ENCODE measurements at regions not wholly inside any gene's neighbourhood (a gene's known extent, or its start where the extent isn't known, plus 50 kb on each side); places are given as distances from the start of the nearest gene placed in this dataset.
"Not testable (repeated sequence)": the region's sequence is repeated elsewhere in the genome, so short reads cannot be mapped to it uniquely, and the experiment has no call there.

GRCh38 chr3:20622304-20622703 lies 436.3 kb upstream of the SGO1 start:
- DNase-seq: no peak
- intact Hi-C loops (cut with DNase I): no loop called here
- ATAC-seq: no peak

DNA sequence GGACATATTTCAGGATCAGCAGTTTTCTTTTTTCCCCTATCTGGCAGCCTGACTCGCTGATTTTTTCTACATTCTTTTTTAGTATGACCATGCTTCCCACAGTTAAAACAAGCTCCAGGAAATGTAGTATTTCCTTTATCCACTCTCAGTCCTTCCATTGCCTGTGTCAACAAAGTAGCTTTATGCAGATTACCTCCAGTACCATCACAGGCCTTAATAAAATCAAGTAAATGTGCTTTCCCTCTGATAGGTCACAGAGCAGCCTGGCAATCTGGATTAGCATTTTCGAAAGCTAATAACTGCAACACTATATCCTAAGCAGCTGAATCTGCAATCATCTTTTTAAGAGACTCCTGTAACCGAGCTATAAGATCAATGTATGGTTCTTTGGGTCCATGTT lies 432.6 kb upstream of the SGO1 start:
- ATAC-seq; DNase-seq; intact Hi-C loops (cut with DNase I): not testable (repeated sequence)

DNA sequence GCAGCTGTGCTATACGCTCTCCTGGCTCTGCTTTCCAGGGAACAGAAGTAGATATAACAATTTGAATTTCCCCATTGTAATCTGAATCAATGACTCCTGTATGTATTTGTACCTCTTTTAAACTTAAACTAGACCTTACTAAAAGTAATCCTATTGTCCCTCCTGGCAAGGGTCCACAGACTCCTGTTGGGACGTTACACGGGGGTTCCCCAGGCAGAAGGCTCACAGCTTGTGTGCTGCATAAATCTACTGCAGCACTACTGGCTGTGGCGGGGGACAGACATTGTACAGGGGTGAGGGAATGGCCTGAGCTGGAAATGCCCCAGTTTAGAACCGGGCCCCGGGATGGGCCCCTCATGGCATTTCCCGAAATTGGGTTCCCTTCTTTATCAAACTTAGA lies 432.2 kb upstream of the SGO1 start:
- DNase-seq; ATAC-seq; intact Hi-C loops (cut with DNase I): not testable (repeated sequence)

- intact Hi-C loops (cut with DNase I); DNase-seq; ATAC-seq: not testable (repeated sequence)
Observed at GRCh38 chr3:20615982-20616381, 430.0 kb upstream of the SGO1 start.

DNA sequence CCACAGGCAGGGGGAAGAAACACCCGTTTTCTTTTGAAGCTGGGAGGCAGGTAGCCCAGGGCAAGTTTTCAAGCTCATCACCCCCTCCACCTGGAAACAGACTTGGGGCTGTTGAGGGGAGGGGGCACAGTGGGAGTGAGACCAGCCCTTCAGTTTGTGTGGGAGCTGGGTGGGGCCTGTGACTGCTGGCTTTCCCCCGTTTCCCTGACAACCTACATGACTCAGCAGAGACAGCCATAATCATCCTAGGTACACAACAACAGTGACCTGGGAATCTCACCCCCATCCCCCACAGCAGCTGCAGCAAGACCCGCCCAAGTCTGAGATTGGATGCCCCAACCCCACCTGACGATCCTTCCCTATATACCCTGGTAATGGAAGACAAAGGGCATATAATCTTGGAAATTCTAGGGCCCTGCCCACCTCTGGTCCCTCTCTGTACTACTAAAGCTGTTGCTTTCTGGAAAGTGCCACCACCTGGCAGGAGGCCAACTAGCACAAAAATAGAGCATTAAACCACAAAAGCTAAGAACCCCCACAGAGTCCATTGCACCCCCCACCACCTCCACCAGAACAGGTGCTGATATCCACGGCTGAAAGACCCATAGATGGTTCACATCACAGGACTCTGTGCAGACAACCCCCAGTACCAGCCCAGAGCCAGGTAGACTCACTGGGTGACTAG lies 422.2 kb upstream of the SGO1 start:
- intact Hi-C loops (cut with DNase I): no loop called here

GRCh38 chr3:20604659-20605058 lies 418.7 kb upstream of the SGO1 start:
- DNase-seq: no peak
- ATAC-seq: no peak
- intact Hi-C loops (cut with DNase I): no loop called here

More for the DNA sequence above, 422.2 kb upstream of the SGO1 start:
- ATAC-seq (no peak), DNase-seq (no peak)

GRCh38 chr3:20589275-20589674 lies 403.3 kb upstream of the SGO1 start:
- ATAC-seq (no peak), DNase-seq (no peak)
- intact Hi-C loops (cut with DNase I): no loop called here

DNA sequence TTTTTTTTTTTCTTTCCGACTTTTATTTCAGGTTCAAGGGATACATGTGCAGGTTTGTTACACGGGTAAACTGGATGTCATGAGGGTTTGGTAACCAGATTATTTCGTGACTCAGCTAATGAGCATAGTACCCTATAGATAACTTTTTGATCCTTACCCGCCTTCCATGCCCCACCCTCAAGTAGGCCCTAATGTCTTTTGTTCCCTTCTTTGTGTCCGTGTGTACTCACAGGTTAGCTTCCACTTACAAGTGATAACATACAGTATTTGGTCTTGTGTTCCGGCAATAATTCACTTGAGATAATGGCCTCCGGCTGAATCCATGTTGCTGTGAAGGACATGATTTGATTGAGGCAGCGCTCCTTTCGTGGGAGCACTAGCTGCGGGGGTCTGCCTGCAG lies 402.8 kb upstream of the SGO1 start:
- intact Hi-C loops (cut with DNase I): no loop called here
- ATAC-seq: no peak
- no peak for DNase-seq

GRCh38 chr3:20583648-20584047 lies 397.6 kb upstream of the SGO1 start:
- intact Hi-C loops (cut with DNase I): no loop called here
- ATAC-seq (no peak), DNase-seq (no peak)

DNA sequence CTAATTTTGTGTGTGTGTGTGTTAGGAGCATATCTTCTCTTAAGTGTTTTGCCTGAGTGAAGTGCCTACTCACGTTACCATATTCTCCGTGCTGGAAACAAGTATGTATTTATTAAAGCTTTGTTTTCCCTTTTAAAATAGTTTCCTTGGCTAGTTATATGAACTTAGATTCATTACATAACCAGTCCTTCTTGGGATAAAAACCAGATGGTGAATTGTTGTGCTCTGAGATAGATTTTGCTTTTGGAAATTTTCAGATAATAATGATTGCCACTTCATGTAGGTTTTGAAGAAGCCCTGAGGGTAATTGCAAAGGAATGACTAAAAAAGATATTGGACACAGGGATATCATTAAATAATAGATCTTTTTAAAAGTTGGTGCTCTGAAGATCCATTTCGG lies 390.2 kb upstream of the SGO1 start:
- DNase-seq (no peak), ATAC-seq (no peak)
- intact Hi-C loops (cut with DNase I): no loop called here

DNA sequence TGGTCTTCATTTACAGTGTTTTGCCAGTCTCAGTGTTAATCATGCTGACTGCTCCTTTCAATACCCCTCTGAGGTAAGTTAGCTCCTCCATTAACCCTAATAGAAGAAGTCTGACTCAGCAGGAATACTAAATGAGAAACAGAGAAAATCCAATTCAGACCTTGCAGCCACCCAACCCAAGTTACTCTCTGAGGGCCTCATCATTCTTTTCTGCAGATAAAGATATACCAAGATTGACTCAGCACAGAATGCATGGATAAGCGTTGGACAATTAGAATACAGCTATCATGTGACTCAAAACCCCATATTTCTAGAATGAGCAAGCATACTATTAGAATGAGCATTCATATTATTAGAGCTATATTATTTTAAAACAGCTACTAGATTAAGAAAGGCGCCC lies 389.1 kb upstream of the SGO1 start:
- intact Hi-C loops (cut with DNase I): no loop called here
- DNase-seq (no peak), ATAC-seq (no peak)

GRCh38 chr3:20574746-20575145 lies 388.7 kb upstream of the SGO1 start:
- intact Hi-C loops (cut with DNase I): no loop called here
- ATAC-seq (no peak), DNase-seq (no peak)

DNA sequence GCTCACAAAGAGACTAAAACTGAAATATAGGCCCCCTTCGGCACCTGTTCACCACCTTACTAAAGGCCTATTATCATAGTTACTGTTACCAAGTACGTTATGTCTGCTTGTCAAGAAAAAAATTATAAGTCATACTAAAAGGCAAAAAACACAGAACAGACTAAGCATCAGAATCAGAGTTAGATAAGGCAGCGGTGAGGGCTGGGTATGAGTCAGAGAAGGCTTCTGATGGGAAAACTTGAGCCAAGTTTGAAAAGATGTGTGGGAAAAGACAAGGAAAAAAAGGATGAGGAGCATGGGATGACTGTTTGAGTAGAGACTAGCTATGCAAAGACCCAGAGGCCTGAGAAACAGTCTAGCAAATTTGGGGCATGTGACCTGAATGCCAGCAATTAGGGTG lies 387.2 kb upstream of the SGO1 start:
- no peak for DNase-seq
- ATAC-seq: peak in 1 of 2 donors; percentile 36
- intact Hi-C loops (cut with DNase I): no loop called here

- DNase-seq (no peak), ATAC-seq (no peak)
- intact Hi-C loops (cut with DNase I): no loop called here
Observed at GRCh38 chr3:20572473-20572872, 386.5 kb upstream of the SGO1 start.

DNA sequence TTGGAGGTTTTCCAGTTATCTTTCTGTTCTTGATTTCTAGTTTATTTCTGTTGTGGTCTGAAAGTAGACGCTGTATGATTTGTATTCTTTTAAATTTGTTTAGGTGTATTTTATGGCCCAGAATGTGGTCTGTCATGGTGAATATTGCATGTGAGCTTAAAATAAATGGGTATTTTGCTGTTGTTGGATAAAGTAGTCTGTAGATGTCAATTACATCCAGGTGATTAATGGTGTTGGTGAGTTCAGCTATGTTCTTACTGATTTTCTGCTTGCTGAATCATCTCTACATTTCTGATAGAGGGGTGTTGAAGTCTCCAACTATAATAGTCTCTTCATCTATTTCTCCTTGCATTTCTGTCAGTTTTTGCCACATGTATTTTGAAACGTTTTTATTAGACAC lies 383.3 kb upstream of the SGO1 start:
- intact Hi-C loops (cut with DNase I): no loop called here
- ATAC-seq (no peak), DNase-seq (no peak)

DNA sequence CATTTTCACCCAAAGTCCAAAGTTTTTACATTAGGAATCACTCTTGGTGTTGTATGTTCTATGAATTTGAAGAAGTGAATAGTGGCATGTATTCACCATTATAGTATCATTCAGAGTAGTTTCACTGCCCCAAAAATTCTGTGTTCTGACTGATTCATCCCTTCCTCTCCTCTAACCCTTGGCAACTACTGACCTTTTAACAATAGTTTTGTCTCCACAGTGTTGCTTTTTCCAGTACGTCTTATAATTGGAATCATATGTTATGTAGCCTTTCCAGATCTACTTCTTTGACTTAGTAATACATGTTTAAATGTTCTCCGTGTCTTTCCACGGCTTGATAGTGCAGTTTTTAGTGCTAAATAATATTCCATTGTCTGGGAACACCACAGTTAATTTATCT lies 379.0 kb upstream of the SGO1 start:
- DNase-seq: no peak
- intact Hi-C loops (cut with DNase I): no loop called here
- ATAC-seq: no peak

DNA sequence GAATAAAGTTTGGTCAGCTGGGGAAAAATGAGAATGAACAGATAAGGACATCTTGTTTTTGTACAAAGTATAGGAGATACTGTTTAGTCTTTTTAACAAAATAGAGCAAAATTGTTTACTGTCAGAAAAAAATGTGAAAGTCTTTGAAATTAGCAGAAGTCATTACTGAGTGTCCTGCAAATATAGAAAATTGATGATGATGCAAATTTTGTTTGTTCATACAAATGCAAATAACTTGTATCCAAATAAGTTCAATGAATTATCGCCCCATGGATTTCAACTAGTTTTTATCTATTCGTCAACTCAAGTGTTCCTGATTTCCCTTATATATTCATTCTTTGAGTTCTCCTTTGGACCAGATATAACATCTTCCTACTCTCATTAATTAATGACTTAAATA lies 378.0 kb upstream of the SGO1 start:
- ATAC-seq (no peak), DNase-seq (no peak)
- intact Hi-C loops (cut with DNase I): no loop called here

DNA sequence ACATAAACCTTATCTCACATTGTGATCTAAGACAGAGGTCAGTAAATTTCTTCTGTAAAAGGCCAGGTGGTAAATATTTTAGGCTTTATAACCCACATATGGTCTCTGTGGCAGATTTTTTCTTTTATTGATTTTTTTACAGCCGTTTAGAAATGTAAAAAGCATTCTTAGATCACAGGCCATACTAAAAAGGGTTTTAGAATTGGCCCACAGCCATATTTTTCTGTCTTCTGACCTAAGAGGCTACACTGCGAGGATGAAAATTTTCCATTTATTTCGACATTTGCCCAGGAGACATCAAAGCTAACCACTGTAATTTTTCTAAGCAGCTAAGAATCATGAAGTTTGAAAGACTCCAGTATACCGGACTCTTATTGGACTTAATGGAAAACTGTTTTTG lies 377.2 kb upstream of the SGO1 start:
- intact Hi-C loops (cut with DNase I): no loop called here
- ATAC-seq (no peak), DNase-seq (no peak)

DNA sequence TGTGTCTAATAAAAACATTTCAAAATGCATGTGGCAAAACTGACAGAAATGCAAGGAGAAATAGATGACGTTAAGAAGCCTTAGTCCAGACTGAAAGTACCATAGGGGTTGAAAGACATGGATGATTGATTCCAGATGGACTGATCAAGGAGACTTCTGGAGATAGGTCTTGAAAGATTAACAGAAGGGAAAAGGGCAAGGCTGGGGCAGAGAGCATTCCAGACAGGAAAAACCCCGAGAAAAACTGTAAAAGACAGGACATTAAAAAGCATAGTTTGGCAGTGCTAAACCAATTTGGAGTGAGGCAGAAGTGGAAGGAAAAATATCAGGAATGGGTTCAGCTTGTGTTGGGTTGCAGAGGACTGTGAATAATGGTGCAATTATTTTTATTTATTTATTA lies 375.2 kb upstream of the SGO1 start:
- ATAC-seq (no peak), DNase-seq (no peak)
- intact Hi-C loops (cut with DNase I): no loop called here

- ATAC-seq; intact Hi-C loops (cut with DNase I); DNase-seq: not testable (repeated sequence)
Observed at GRCh38 chr3:20560446-20560845, 374.4 kb upstream of the SGO1 start.

- intact Hi-C loops (cut with DNase I): no loop called here
- DNase-seq (no peak), ATAC-seq (no peak)
Observed at GRCh38 chr3:20558161-20558560, 372.2 kb upstream of the SGO1 start.

DNA sequence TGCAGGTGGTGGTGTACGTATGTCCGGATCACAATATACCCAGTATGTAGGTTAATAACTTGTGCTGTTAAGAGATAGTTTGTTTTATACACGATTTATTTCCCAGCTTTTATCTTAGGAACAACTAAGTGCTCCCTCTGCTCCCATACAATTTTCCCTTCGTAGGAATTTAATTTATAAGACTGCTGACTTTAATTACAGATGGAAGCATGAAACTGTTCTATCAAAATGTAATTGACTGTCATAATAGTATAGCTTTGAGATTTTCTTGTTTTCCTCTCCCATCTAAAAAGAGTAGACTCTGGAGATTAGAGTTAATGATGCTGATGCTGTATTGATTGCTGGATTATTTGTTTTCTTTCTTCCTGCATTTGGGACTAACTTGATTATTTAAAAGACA lies 370.7 kb upstream of the SGO1 start:
- no peak for ATAC-seq
- intact Hi-C loops (cut with DNase I): no loop called here
- no peak for DNase-seq
